Kidney epithelial cell (primary cell): ENCODE measurements at regions not wholly inside any gene's neighbourhood (a gene's known extent, or its start where the extent isn't known, plus 50 kb on each side); places are given as distances from the start of the nearest gene placed in this dataset.
"Not testable (repeated sequence)": the region's sequence is repeated elsewhere in the genome, so short reads cannot be mapped to it uniquely, and the experiment has no call there.

Source experiments
- DNase-seq: peaks from one replicate; pipeline ENCODE4 v3.0.0-alpha.2; 2010; ENCODE audit warnings: low read depth
- H3K27me3 ChIP-seq: 2 replicates; pipeline ENCODE4 v1.6.0; 2011; ENCODE audit warnings: low read length; ENCODE audit not compliant: control insufficient read depth, insufficient read depth
- H3K36me3 ChIP-seq: 2 replicates; pipeline ENCODE4 v1.5.1; 2011; ENCODE audit warnings: low read length; ENCODE audit not compliant: control insufficient read depth, insufficient read depth
- H3K4me3 ChIP-seq: 2 replicates; pipeline ENCODE4 v1.5.1; 2011; ENCODE audit warnings: low read depth, mild to moderate bottlenecking, control low read depth, low read length
- TF ChIP-seq, protein P1 (sequence below): IDR thresholded peaks from 2 replicates; pipeline ENCODE4 v1.5.1; 2011; ENCODE audit warnings: mild to moderate bottlenecking, moderate library complexity, low read length, control low read depth, inconsistent platforms; ENCODE audit not compliant: insufficient read depth, poor library complexity, severe bottlenecking

DNA sequence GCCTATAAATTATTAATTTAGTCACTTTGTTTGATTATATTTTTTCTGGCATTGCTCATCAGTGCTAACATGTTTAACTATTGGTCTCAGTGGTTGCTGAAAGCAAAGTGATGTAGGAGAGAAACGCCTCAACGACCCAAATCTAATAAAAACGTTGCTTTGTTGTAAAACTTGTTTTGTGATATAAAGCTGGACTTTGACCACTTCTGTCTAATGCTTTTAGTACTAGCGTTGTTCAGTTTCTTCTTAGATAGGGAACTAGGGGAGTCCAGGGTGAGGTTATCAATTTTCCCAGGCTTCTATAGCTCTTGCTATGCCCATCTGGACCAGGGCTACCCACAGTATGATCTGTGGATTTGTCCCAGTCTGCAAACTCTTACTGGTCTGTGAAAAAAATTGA, 80.6 kb upstream of the TBC1D5 start:
- TF ChIP-seq, protein P1, sequence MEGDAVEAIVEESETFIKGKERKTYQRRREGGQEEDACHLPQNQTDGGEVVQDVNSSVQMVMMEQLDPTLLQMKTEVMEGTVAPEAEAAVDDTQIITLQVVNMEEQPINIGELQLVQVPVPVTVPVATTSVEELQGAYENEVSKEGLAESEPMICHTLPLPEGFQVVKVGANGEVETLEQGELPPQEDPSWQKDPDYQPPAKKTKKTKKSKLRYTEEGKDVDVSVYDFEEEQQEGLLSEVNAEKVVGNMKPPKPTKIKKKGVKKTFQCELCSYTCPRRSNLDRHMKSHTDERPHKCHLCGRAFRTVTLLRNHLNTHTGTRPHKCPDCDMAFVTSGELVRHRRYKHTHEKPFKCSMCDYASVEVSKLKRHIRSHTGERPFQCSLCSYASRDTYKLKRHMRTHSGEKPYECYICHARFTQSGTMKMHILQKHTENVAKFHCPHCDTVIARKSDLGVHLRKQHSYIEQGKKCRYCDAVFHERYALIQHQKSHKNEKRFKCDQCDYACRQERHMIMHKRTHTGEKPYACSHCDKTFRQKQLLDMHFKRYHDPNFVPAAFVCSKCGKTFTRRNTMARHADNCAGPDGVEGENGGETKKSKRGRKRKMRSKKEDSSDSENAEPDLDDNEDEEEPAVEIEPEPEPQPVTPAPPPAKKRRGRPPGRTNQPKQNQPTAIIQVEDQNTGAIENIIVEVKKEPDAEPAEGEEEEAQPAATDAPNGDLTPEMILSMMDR, result no peak
- Histone ChIP-seq H3K27me3 (no peaks in the 10 kb centered on the region), H3K4me3 (no peak overlapping the region), H3K36me3 (no peaks in the 10 kb centered on the region)
- DNase-seq, result no peak

DNA sequence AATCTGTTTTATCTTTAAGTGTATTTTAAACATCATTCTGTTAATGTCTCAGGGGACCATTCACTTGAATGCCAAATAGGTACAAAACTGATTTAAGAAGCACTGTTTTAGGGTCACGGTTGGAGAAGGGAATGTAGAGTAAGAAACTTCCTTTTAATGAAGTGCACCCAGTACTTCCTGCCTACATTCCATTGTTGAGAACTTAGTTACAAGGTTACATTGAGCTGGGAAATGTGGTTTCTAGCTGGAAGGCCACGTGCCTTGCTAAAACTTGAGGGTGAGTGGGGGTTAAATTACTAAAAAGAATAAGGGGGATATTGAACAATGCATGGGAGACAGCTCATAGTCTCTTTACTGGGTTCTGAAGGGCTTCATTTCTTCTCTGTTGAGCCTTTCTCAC, 78.3 kb upstream of the TBC1D5 start:
- no peak overlapping the region for H3K4me3 ChIP-seq
- DNase-seq, result no peak
- TF ChIP-seq, protein P1, result no peak
- no peaks in the 10 kb centered on the region for H3K27me3 ChIP-seq
- H3K36me3 ChIP-seq, result no peaks in the 10 kb centered on the region

DNA sequence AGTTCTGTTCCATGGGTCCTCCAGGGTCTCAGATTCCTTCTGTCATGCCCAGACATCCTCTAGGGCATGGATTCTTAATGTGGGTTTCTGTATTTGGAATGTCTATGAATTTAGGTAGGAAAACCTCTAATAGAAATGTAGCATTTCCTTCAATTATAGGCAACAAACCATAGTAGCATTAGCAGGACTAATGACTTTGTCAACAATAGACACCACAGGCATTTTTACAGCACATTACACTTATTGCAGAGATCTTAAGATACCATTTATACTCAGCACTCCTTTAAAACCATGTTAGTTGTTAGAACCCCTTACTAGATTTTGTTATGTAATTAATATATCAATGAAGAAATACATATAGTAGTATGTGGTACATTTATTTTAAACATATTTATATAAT, 77.8 kb upstream of the TBC1D5 start:
- TF ChIP-seq, protein P1, result no peak
- no peaks in the 10 kb centered on the region for H3K27me3 ChIP-seq
- H3K4me3 ChIP-seq, result no peak overlapping the region
- H3K36me3 ChIP-seq, result no peaks in the 10 kb centered on the region
- DNase-seq, result no peak

DNA sequence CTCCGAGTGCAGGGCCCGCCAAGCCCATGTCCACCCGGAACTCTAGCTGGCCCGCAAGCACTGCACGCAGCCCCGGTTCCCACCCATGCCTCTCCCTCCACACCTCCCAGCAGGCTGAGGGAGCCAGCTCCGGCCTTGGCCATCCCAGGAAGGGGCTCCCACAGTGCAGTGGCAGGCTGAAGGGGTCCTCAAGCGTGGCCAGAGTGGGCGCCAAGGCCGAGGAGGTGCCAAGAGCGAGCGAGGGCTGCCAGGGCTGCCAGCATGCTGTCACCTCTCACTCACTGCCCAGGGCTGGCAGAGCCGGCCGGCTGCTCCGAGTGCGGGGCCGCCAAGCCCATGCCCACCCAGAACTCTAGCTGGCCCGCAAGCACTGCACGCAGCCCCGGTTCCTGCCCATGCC, 75.5 kb upstream of the TBC1D5 start:
- not testable (repeated sequence) for DNase-seq, H3K27me3 ChIP-seq, H3K36me3 ChIP-seq

DNA sequence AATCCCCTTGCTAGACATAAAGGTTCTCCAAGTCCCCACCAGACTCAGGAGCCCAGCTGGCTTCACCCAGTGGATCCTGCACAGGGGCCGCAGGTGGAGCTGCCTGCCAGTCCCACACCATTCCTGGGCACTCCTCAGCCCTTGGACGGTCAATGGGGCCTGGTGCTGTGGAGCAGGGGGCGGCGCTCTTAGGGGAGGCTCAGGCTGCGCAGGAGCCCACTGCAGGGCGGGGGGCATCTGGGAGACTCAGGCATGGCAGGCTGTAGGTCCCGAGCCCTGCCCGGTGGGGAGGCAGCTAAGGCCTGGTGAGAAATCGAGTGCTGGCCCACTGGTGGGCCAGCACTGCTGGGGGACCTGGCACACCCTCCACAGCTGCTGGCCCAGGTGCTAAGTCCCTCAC, 75.1 kb upstream of the TBC1D5 start:
- H3K36me3 ChIP-seq, result no peaks in the 10 kb centered on the region
- H3K27me3 ChIP-seq, result no peaks in the 10 kb centered on the region
- H3K4me3 ChIP-seq, result no peak overlapping the region
- TF ChIP-seq, protein P1, result no peak
- no peak for DNase-seq

More for the DNA sequence above, 75.5 kb upstream of the TBC1D5 start:
- not testable (repeated sequence) for H3K4me3 ChIP-seq

DNA sequence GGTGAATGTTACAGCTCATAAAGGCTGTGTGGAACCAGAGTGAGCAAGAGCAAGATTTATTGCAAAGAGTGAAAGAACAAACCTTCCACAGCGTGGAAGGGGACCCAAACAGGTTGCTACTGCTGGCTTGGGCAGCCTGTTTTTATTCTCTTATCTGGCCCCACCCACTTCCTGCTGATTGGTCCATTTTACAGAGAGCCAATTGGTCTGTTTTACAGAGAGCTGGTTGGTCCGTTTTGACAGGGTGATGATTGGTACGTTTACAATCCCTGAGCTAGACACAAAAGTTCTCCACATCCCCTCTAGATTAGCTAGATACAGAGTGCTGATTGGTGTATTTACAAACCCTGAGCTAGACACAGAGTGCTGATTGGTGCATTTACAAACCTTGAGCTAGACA, 74.4 kb upstream of the TBC1D5 start:
- DNase-seq, H3K36me3 ChIP-seq, H3K27me3 ChIP-seq: not testable (repeated sequence)

DNA sequence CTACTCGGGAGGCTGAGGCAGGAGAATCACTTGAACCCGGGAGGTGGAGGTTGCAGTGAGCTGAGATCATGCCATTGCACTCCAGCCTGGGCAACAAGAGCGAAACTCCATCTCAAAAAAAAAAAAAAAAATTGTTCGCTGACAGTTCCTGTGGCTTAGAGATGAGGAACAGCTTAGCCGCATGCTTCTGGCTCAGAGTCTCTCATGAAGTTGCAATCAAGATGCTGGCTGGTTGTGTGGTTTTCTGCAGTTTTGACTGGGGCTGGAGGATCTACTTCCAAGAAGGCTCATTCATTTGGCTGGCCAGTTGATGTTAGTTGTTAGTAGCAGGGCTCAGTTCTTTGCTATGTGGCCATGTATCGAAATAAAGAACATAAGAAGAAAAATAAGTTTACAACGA, 69.9 kb upstream of the TBC1D5 start:
- not testable (repeated sequence) for DNase-seq, H3K4me3 ChIP-seq, H3K36me3 ChIP-seq

More for the DNA sequence above, 74.4 kb upstream of the TBC1D5 start:
- not testable (repeated sequence) for H3K4me3 ChIP-seq

More for the DNA sequence above, 69.9 kb upstream of the TBC1D5 start:
- not testable (repeated sequence) for H3K27me3 ChIP-seq
